ENCODE measurements at regions not wholly inside any gene's neighbourhood (a gene's known extent, or its start where the extent isn't known, plus 50 kb on each side); places are given as distances from the start of the nearest gene placed in this dataset.
"Not testable (repeated sequence)": the region's sequence is repeated elsewhere in the genome, so short reads cannot be mapped to it uniquely, and the experiment has no call there.

DNA sequence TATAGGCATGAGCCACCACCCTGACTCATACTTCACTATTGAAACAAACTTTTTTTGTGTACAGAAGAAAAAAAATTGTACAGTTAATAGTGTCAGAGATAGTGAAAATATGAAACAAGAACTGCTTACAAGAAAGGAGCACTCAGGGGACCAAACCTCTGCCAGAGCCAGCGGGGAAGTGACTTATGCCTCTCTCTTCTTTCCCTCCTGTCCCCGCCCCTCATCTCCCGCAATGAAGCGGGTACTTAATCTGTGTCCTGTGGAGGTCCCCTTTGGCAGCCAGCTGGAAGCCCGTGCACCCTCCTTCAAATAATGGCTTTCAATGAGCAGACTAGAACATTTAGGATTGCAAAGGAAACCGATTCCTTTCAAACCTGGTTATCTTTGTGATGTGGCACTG is 51.5 kb downstream of the PPIAL4A start:
- not testable (repeated sequence) for DNase-seq (ENCODE audit: low read depth in 2 of 2)

DNA sequence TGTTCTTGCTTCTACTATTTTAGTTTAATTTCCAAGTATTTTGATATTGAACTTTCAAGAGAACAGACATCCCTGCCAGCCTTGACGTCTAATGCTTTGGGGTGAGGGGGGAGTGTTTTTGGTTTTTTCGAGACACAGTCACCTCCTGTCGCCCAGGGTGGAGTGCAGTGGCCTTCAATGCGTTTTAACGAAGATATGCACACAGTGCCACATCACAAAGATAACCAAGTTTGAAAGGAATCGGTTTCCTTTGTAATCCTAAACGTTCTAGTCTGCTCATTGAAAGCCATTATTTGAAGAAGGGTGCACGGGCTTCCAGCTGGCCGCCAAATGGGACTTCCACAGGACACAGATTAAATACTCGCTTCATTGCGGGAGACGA is 52.3 kb downstream of the PPIAL4A start:
- peak in 1 of 2 donors; percentile 2 for DNase-seq (ENCODE audit: low read depth in 2 of 2)

DNA sequence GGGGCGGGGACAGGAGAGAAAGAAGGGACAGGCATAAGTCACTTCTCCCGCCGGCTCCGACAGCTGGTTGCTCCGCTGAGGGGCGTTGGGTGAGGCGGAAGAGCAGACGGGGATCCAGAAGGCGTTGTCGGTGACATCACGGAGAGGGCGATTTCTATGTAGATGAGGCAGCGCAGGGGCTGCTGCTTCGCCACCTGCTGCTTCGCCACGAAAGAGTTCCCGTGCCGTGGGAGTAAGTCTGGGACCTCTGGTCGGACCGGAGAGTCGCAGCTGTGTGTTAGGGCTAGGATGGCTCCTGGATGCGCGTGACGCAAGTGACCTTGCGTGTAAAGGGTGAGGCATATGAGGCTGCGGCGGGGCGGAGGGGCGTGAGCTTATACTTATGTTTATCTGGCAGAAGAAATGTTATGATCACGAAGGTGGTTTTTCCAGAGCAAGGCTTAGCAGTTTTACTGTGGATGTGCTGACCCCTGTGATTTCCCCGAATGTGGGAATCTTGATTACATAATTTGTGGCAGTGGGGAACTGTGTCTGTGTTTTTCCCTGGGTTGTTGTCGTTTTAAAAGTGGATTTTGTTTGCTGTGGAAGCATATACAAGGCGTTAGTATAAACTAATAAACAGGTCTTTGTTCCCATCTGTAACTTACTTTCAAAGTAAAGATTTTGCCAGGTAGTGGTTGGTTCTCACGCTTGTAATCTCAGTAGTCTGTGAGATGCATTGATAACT is 52.8 kb downstream of the PPIAL4A start:
- peak; percentile 45 to 52 for DNase-seq (ENCODE audit: low read depth in 2 of 2)

DNA sequence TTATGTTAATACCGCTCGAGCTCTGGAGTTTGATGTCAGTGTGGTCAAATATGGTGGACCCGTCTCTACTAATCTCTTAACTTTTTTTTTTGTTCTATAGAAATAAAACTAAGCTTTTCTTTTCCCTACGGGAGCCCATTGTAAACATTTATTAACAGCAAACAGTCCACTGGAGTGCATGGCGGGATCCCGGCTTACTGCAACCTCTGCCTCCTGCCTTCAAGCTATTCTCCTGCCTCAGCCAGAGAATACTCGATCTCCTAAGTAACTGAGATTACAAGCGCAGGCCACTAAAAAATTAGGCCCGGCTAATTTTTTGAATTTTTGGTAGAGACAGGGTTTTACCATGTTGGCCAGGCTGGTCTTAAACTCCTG is 53.4 kb downstream of the PPIAL4A start:
- DNase-seq (ENCODE audit: low read depth in 2 of 2) = not testable (repeated sequence)

DNA sequence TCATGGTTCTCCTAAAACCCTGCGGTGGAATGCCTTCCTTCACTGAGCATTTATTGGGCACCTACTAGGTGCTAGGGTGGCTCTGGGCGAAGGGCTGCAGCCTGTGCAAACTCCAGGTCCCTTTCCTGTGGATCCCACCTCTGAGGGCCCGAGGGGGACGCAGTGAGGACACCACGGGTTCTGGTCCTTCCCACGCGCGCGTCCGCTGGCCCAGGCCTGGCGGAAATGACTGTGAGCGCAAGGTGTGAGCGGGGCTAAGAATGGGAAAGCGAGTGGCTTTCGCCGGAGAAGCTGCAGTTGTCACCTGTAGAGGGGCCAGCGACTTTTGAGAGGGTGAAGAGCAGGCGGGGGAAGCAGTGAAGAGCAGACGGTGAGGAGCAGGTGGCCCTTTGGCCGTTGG is 55.1 kb downstream of the PPIAL4A start:
- DNase-seq (ENCODE audit: low read depth in 2 of 2) = not testable (repeated sequence)

DNA sequence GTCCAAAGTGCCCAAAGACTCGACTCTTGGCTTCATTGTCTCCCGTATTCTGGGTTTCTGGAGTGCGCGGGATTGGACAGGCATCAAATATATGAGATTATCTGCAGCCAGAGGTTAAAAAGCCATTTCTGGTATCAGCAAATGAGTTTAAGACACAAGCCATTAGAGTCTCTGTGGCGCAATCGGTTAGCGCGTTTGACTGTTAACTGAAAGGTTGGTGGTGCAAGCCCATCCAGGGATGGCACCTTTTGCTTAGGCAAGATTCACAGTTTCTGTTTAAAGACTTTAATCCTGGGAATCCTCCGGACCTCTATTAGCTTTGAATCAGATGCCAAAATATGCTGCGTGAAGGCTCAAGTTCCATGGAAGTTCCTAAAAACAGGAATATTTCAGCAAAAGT is 55.6 kb downstream of the PPIAL4A start:
- not testable (repeated sequence) for DNase-seq (ENCODE audit: low read depth in 2 of 2)

DNA sequence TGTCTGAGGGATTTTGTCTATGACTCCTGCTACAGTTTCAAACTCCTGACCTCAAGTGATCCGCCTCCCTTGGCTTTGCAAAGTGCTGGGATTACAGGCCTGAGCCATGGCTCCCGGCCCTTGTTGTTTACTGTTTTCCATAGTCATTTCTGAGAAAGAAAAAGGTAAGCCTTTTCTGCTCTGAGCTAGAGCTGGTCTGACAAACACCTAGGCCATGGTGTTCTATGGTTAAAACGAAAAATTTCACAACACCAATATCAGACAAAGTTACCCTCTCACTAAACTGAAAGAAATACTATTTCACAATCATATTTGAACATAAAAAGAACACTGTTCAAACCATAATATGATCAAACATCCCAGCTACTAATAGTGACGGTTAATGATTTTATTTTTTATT is 57.5 kb downstream of the PPIAL4A start:
- DNase-seq (ENCODE audit: low read depth in 2 of 2) = not testable (repeated sequence)

DNA sequence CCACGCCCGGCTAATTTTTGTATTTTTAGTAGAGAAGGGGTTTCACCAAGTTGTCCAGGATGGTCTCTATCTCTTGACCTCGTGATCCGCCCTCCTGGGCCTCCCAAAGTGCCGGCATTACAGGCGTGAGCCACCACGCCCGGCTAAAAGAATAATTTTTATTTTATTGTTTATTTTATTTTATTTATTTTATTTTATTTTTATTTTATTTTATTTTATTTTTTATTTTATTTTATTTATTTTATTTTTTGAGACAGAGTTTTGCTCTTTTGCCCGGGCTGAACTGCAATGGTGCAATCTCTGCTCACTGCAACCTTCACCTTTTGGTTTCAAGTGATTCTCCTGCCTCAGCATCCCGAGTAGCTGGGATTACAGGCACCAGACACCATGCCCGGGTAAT is 60.2 kb downstream of the PPIAL4A start:
- not testable (repeated sequence) for DNase-seq (ENCODE audit: low read depth in 2 of 2)

DNA sequence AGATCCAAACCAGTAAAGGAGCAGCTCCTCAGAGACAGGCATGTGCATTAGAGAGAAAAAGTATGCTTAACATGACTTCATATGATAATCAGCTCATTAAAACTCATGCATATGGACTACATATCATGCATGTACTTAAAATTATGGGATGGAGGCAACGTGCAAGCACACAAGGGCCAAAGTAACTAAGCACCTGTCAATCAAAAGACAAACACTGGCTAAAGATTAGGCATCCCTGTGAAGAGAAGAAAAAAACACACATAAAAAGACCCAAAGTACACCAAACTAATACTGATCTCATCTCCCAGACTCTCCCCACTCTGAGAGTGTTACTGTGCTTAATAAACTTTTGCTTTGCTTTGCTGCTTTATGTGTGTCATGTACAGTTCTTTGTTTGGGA is 61.1 kb downstream of the PPIAL4A start:
- not testable (repeated sequence) for DNase-seq (ENCODE audit: low read depth in 2 of 2)

DNA sequence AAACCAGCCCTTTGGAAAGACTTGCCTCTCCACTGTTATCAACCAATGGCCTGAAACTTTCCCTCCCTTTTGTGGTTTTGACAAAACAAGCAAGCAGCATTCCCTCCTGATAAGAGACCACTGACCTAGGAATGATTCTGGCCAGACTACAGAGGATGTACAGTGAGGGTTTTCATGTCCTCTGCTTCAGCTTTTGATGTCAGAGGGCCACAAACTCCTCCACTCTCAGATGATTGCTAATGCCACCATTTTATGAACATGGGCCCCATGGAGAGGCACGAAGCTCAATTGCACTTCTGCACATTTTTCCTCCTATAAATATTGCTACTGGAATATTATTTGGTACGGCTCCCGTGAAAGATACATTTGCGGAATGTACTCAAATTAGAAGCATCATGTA is 61.5 kb downstream of the PPIAL4A start:
- DNase-seq (ENCODE audit: low read depth in 2 of 2) = not testable (repeated sequence)

DNA sequence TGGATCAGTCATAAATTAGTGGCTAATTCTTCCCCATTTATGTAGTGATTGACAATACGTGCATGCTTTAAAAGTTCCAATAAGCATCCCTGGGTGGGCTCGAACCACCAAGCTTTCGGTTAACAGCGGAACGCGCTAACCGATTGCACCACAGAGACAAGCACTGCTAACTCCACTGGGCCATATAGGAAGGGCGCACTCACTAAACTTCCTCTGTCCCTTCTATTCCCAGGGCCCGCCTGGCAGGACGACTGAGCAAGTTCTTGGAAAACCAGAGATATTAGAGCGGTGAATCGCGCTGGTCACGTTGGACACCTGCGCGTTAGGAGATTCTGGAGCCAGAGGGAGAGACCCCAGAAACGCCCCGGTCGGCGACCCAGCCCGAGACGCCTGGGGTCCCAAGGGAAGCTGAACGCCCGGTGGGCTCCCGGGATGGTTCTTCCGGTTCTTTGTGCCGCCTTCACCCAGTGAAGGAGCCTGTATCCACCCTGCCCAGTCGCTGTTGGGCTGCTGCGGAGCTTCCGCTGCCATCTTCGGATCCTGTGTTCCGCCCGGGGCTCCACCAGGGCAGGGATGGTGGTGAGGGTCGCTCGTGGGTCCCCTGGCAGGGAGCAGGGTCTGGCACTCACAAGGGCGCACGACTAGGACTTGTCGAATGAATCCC is 62.8 kb downstream of the PPIAL4A start:
- DNase-seq (ENCODE audit: low read depth in 2 of 2) = not testable (repeated sequence)

DNA sequence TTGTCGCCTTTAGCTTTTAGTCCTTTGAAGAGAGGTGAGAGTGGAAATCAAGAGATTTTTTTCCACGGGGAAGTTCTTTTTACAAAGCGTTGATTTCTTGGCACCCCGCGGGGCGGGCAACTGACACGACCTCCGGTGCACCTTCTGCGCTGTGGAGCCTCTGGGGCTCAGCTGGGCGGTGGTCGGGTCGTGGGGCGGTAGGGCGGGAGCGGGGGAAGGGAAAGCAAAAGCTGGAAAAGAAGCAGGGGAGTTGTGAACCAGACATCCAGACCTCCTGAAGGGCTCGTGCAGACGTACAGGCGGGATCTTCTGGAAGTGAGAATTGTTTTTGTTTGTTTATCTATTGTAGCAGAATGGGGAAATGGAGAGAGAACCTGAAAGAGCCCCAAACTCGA is 63.3 kb downstream of the PPIAL4A start:
- not testable (repeated sequence) for DNase-seq (ENCODE audit: low read depth in 2 of 2)

DNA sequence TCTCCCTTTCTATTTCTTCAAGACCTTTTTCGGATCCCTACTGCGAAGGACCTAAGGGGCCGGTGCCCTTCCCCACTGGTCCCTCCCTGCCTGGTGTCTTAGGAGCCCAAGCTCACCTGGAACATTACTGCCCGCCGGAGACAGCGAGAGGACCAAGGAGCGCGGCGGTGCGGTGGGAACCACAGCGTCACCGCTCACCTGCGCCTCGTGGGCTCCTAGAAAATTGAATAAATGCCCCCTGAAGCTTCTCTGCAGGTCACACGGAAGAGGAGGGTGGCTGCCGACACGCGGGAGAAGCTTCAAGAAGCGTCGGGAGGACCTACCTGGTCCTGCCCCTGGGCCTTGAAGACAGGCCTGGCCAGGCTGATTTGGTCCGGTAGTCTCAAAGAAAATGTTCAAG is 65.2 kb downstream of the PPIAL4A start:
- DNase-seq (ENCODE audit: low read depth in 2 of 2) = no peak

DNA sequence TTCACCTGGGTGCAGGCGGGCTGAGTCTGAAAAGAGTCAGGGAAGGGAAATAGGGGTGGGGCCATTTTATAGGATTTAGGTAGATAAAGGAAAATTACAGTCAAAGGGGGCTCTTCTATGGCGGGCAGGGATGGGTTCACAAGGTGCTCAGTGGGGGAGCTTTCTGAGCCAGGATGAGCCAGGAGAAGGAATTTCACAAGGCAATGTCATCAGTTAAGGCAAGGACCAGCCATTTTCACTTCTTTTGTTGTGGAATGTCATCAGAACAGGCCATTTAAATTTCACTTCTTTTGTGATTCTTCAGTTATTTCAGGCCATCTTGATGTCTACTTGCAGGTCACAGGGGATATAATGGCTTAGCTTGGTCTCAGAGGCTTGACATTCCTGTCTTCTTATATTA is 66.4 kb downstream of the PPIAL4A start:
- not testable (repeated sequence) for DNase-seq (ENCODE audit: low read depth in 2 of 2)

DNA sequence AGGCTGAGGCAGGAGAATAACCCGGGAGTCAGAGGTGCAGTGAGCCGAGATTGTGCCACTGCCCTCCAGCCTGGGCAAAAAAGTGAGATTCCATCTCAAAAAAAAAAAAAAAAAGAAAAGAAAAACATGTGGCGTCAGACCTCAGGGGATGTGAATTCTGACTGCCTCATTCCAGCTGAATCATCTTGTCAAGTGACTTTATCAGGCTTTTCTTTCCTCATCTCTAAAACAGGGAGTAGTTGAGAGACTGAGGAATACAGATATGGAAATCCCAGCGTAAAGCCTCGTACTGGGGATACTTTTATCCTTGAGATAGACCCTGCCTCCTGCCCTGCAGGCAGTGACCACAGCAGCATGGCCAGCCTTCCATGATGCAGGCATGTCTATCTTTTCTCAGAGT is 76.4 kb downstream of the PPIAL4A start:
- not testable (repeated sequence) for DNase-seq (ENCODE audit: low read depth in 2 of 2)

DNA sequence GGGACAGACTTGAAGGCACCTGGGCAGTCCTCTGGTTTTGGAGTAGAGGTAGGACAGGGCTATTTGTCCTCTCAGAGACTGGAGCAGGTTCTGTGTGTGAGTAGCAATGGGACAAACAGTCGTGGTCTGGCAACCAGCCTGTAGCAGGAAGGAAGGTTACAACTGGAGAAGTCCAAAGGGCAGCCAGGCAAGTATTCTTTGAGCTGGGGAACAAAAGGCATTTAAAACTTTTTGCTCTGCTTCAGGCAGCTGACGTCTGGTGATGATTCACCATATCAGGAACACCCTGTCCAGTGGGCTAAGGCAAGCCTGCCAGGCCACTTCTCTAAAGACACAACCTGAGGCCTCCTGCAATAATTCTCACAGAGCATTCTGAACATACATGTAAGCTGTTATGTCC is 83.3 kb downstream of the PPIAL4A start:
- not testable (repeated sequence) for DNase-seq (ENCODE audit: low read depth in 2 of 2)

DNA sequence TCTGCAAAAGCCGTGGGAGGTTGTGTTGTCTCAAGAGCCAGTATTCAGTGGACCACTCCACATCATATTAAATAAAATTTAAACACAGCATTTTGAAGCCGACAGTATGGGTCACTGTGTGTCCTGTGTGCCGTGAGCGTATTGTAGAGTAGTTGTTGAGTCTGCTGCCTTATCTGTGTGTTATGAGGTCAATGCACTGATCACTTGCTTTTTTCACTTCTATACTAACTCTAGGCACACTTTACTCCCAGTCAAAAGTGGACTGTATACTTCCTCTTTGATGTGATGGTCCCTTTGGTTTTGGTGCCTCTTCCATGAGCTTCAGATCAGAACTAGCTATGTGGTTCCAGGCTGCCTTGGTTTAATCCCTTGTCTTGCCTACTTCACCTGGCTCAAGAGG is 84.3 kb downstream of the PPIAL4A start:
- DNase-seq (ENCODE audit: low read depth in 2 of 2) = not testable (repeated sequence)

DNA sequence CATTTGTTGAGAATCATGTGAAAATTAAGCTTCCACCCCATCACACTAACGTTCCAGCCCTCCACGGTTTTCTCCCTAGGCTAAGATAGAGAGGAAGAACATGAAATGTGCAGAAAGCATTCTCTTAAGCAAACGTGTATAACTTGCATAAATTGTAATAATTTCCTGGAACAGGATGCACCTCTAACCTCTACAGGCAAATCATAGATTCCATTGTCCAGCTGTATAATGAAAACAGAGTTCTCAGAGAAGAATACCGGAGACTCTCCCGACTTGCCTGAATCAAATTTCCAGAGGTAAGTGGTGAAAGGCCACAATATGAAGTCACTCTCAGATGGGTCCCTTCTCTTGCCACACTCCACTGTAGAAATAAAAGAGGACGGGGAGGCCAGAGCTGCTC is 87.7 kb downstream of the PPIAL4A start:
- DNase-seq (ENCODE audit: low read depth in 2 of 2) = not testable (repeated sequence)

DNA sequence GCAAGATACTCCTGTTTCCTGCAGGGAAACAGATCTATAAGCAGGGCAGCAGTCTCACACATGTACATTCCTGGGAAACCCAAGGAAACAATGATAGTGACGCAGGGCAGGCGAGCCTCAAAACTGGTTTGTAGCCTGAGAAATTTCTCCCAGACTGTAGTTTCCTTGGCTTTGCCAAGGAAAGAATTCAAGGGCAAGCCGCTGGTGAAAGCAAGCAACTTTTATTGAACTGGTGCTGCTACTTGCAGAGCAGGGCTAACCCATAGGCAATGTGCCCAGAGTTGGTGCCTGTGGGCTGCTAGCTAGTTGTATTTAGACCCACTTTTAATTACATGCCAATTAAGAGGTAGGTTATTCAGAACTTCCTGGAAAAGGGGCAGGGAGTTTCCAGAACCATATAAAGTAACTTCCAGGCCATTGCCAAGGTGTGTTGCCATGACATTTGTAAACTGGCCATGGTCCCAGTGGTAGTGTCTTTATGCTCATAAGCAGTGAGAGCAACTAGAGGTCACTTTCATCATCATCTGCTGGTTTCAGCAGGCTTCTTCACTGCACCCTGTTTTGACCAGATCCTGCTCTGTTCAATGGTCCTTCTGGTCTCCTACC is 92.0 kb downstream of the PPIAL4A start:
- not testable (repeated sequence) for DNase-seq (ENCODE audit: low read depth in 2 of 2)

DNA sequence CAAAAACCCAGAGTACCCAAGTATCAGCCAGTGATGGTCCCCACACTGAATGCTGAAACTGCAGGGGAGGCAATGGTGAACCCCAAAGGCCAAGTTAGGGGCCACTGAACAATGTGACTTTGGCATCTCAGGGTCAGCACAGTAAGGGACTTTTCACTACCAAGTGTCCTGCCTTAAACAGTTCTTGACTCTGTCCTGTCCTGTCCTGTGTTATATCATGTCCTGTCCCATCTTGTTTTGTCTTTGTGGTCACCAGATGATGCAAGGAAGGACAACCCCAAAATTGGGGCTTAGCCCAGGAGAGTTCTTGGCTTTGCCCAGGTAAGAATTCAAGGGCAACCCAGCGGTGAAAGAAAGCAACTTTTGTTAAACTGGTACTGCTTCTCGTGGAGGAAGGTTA is 105.0 kb downstream of the PPIAL4A start:
- not testable (repeated sequence) for DNase-seq (ENCODE audit: low read depth in 2 of 2)

DNA sequence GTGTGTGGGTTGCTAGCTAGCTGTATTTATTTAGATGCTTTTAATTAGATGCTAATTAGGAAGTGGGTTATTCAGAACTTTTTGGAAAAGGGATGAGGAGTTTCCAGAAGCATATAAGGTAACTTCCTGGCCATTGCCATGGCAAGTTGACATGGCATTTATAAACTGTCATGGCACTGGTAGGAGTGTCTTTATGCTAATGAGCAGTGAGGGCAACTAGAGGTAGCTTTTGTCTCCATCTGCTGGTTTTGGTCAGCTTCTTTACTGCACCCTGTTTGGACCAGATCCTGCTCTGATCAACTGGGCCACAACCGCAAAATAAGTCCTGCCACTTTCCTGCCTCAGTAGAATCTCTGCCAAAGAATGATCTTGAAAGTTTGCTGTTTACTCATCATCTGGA is 105.5 kb downstream of the PPIAL4A start:
- not testable (repeated sequence) for DNase-seq (ENCODE audit: low read depth in 2 of 2)

DNA sequence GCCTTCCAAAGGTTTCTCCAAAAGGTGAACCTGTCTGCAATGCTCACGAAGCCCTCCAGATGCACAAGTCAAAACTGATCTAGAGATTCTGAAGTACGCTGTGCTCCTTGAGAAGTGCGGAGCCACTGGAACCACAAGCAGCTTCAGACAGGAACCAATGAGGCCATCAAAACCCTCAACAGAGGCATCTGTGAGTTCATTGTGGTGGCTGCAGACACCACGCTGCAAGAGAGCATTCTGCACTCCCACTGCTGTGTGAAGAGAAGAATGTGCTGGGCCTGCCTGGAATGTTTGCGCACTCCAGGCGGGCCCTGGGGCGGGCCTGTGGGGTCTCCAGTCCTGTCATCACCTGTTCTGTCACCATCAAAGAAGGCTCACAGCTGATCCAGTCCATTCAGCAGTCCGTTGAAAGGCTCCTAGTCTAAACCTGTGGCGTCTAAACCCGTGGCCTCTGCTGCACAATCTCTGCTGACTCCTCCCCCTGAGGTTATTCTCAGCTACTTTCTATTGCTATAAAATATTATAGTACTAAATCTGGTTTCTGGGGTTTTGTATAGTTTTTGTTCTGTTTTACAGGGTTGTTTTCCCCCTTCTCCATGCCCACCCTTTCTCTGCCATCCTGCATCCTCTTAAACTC is 111.6 kb downstream of the PPIAL4A start:
- not testable (repeated sequence) for DNase-seq (ENCODE audit: low read depth in 2 of 2)
